GM21717 (cell line): ENCODE measurements at regions not wholly inside any gene's neighbourhood (a gene's known extent, or its start where the extent isn't known, plus 50 kb on each side); places are given as distances from the start of the nearest gene placed in this dataset.
"Not testable (repeated sequence)": the region's sequence is repeated elsewhere in the genome, so short reads cannot be mapped to it uniquely, and the experiment has no call there.

Experiments used
- ATAC-seq: cut with Tn5 transposase; IDR thresholded peaks from one replicate; pipeline ENCODE4 v1.9.1; 2021; ENCODE audit warnings: mild to moderate bottlenecking, moderate library complexity; ENCODE audit not compliant: unreplicated experiment

- not testable (repeated sequence) for ATAC-seq
Observed at GRCh38 chr2:186354160-186354559, 131.9 kb upstream of the ZC3H15 start.

- ATAC-seq = no peak
Observed at GRCh38 chr2:186365406-186365805, 120.7 kb upstream of the ZC3H15 start.

- no peak for ATAC-seq
Observed at GRCh38 chr2:186379052-186379451, 107.0 kb upstream of the ZC3H15 start.

- no peak for ATAC-seq
Observed at GRCh38 chr2:186380805-186381204, 105.3 kb upstream of the ZC3H15 start.

- no peak for ATAC-seq
Observed at GRCh38 chr2:186381573-186381972, 104.5 kb upstream of the ZC3H15 start.

GRCh38 chr2:186382932-186383331, 103.1 kb upstream of the ZC3H15 start:
- ATAC-seq = no peak

GRCh38 chr2:186384226-186384625, 101.8 kb upstream of the ZC3H15 start:
- ATAC-seq = no peak

GRCh38 chr2:186385638-186386201, 100.3 kb upstream of the ZC3H15 start:
- not testable (repeated sequence) for ATAC-seq

GRCh38 chr2:186399082-186399644, 86.9 kb upstream of the ZC3H15 start:
- peak; percentile 96 for ATAC-seq

GRCh38 chr2:186405842-186406241, 80.2 kb upstream of the ZC3H15 start:
- ATAC-seq = no peak

GRCh38 chr2:186407611-186408010, 78.4 kb upstream of the ZC3H15 start:
- ATAC-seq = no peak

- ATAC-seq = no peak
Observed at GRCh38 chr2:186410802-186411201, 75.3 kb upstream of the ZC3H15 start.

GRCh38 chr2:186422226-186422625, 63.8 kb upstream of the ZC3H15 start:
- no peak for ATAC-seq

- ATAC-seq = no peak
Observed at GRCh38 chr2:186423481-186423880, 62.6 kb upstream of the ZC3H15 start.

GRCh38 chr2:186424265-186424664, 61.8 kb upstream of the ZC3H15 start:
- no peak for ATAC-seq

GRCh38 chr2:186425576-186425975, 60.5 kb upstream of the ZC3H15 start:
- no peak for ATAC-seq

GRCh38 chr2:186426153-186427016, 59.7 kb upstream of the ZC3H15 start:
- ATAC-seq = peak; percentile 94

- peak; percentile 50 for ATAC-seq
Observed at GRCh38 chr2:186427017-186427350, 59.1 kb upstream of the ZC3H15 start.

- no peak for ATAC-seq
Observed at GRCh38 chr2:186427970-186428369, 58.1 kb upstream of the ZC3H15 start.

GRCh38 chr2:186429104-186429503, 57.0 kb upstream of the ZC3H15 start:
- ATAC-seq = no peak

- no peak for ATAC-seq
Observed at GRCh38 chr2:186431306-186431705, 54.8 kb upstream of the ZC3H15 start.

- no peak for ATAC-seq
Observed at GRCh38 chr2:186433040-186433439, 53.0 kb upstream of the ZC3H15 start.
